GM23338 (cell line): ENCODE measurements at regions not wholly inside any gene's neighbourhood (a gene's known extent, or its start where the extent isn't known, plus 50 kb on each side); places are given as distances from the start of the nearest gene placed in this dataset.

Source experiments
- ATAC-seq: fragments of 200-7000 bp; cut with Tn5 transposase; 3 replicates; pipeline ENCODE4 v1.9.1; 2020
- DNase-seq: peaks from one replicate; pipeline ENCODE4 v3.0.0-alpha.2; 2015; ENCODE audit warnings: low spot score
- H2AFZ ChIP-seq: fragments of 200-600 bp; sonication (generic); 2 replicates; pipeline ENCODE4 v1.8.0; 2016; ENCODE audit warnings: antibody characterized with exemption, mild to moderate bottlenecking, moderate library complexity
- H3F3A ChIP-seq: fragments of 200-600 bp; sonication (generic); replicated peaks from 2 replicates; pipeline ENCODE4 v1.8.0; 2017; ENCODE audit warnings: antibody characterized with exemption, mixed run types, low read depth
- H3K27ac ChIP-seq: fragments of 200-600 bp; sonication (generic); 2 replicates; pipeline ENCODE4 v1.6.1; 2016; ENCODE audit warnings: low read depth
- H3K27me3 ChIP-seq: fragments of 200-600 bp; sonication (generic); 2 replicates; pipeline ENCODE4 v1.8.0; 2016; ENCODE audit warnings: mild to moderate bottlenecking, mixed run types, moderate library complexity; ENCODE audit not compliant: insufficient read depth
- H3K36me3 ChIP-seq: fragments of 200-600 bp; sonication (generic); 2 replicates; pipeline ENCODE4 v1.8.0; 2016; ENCODE audit warnings: mild to moderate bottlenecking; ENCODE audit not compliant: insufficient read depth
- H3K4me1 ChIP-seq: fragments of 200-600 bp; sonication (generic); 2 replicates; pipeline ENCODE4 v1.8.0; 2016; ENCODE audit warnings: mild to moderate bottlenecking, moderate library complexity; ENCODE audit not compliant: insufficient read depth
- H3K4me2 ChIP-seq: fragments of 200-600 bp; sonication (generic); 2 replicates; pipeline ENCODE4 v1.7.1; 2017; ENCODE audit warnings: mixed run types
- H3K4me3 ChIP-seq: fragments of 200-600 bp; sonication (generic); 2 replicates; pipeline ENCODE4 v1.6.1; 2016; ENCODE audit warnings: mixed run types
- H3K79me2 ChIP-seq: fragments of 200-600 bp; sonication (generic); replicated peaks from 2 replicates; pipeline ENCODE4 v1.8.0; 2017; ENCODE audit warnings: mild to moderate bottlenecking; ENCODE audit not compliant: insufficient read depth
- H3K9me2 ChIP-seq: fragments of 200-600 bp; sonication (generic); 2 replicates; pipeline ENCODE4 v1.8.0; 2017; ENCODE audit not compliant: insufficient read depth
- H4K20me1 ChIP-seq: fragments of 200-600 bp; sonication (generic); replicated peaks from 2 replicates; pipeline ENCODE4 v1.8.0; 2017; ENCODE audit warnings: mild to moderate bottlenecking; ENCODE audit not compliant: insufficient read depth
- H3K27ac Mint-ChIP-seq: 2 replicates; pipeline ENCODE4 v1.8.0; 2020; ENCODE audit warnings: inconsistent platforms, mild to moderate bottlenecking, moderate library complexity, mixed read lengths
- H3K27me3 Mint-ChIP-seq: 3 replicates; pipeline ENCODE4 v1.8.0; 2022; ENCODE audit warnings: low read depth, mild to moderate bottlenecking, moderate library complexity, mixed read lengths, inconsistent platforms; ENCODE audit not compliant: insufficient read depth, poor library complexity
- H3K36me3 Mint-ChIP-seq: 3 replicates; pipeline ENCODE4 v1.8.0; 2021; ENCODE audit warnings: low read depth, mild to moderate bottlenecking, inconsistent platforms, moderate library complexity, mixed read lengths
- H3K4me1 Mint-ChIP-seq: 3 replicates; pipeline ENCODE4 v1.8.0; 2020; ENCODE audit warnings: mild to moderate bottlenecking, inconsistent platforms, mixed read lengths
- H3K4me3 Mint-ChIP-seq: 3 replicates; pipeline ENCODE4 v1.8.0; 2021; ENCODE audit warnings: moderate library complexity, mild to moderate bottlenecking, inconsistent platforms, mixed read lengths
- H3K9me3 Mint-ChIP-seq: 3 replicates; pipeline ENCODE4 v1.8.0; 2020; ENCODE audit warnings: moderate library complexity, mild to moderate bottlenecking, inconsistent platforms, mixed read lengths
- JUNB ChIP-seq: IDR thresholded peaks from one replicate; pipeline ENCODE4 v1.6.1; 2016; ENCODE audit warnings: antibody characterized with exemption; ENCODE audit not compliant: unreplicated experiment
- NANOG ChIP-seq: IDR thresholded peaks from 2 replicates; pipeline ENCODE4 v1.6.1; 2016; ENCODE audit warnings: antibody characterized with exemption, borderline replicate concordance
- STAT1 ChIP-seq: IDR thresholded peaks from one replicate; pipeline ENCODE4 v1.6.1; 2016; ENCODE audit warnings: antibody characterized with exemption; ENCODE audit not compliant: unreplicated experiment
- ZNF462 ChIP-seq: fragments of 250-450 bp; sonication (Bioruptor Pico); IDR thresholded peaks from 2 replicates; pipeline ENCODE4 v1.5.0; 2020; ENCODE audit warnings: mild to moderate bottlenecking, moderate library complexity

DNA sequence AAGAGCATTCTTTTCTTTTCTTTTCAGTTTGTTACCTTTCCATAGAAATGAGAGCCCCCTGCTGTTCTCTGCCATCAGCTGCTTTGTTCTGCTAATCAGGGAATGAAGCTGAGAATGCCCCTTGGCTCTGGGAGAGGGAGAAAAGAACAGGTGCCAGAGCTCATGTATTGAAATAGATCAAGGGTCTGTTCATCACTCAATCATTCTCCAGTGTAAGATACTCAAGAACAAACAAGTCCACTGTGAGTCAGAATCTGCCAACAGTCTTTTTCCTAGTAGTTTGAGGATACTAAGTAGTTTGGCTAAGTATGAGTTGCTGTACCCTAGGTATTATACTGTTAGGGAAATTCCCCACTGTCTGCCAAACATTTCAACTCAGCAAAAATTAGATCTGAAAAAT, 144.3 kb downstream of the RTL3 start:
- peak; percentile 57; the same call in 1 of the 2 replicates for TF ChIP-seq ZNF462
- TF ChIP-seq JUNB: no peak
- TF ChIP-seq NANOG: peak; percentile 91
- Histone ChIP-seq H3K36me3 (no peaks in the 10 kb centered on the region), H3K4me3 (no peak overlapping the region), H4K20me1 (no peaks in the 10 kb centered on the region), H3K9me2 (peaks cover 10% of the 10 kb centered on the region), H3K27ac (peak overlapping the region; percentile 92), H3K4me1 (peaks cover 10% of the 10 kb centered on the region), H3K27me3 (no peaks in the 10 kb centered on the region), H3F3A (no peaks in the 10 kb centered on the region), H3K4me2 (no peak overlapping the region), H2AFZ (no peak overlapping the region), H3K79me2 (no peaks in the 10 kb centered on the region)
- peaks cover 21% of the 10 kb centered on the region for H3K4me1 Mint-ChIP-seq
- peak overlapping the region; percentile 97 for H3K27ac Mint-ChIP-seq
- H3K36me3 Mint-ChIP-seq: peaks cover 25% of the 10 kb centered on the region
- H3K4me3 Mint-ChIP-seq: no peak overlapping the region
- peak; percentile 98 for ATAC-seq
- peaks cover 23% of the 10 kb centered on the region for H3K9me3 Mint-ChIP-seq
- H3K27me3 Mint-ChIP-seq: no peaks in the 10 kb centered on the region
- peak; percentile 90 for DNase-seq

GRCh38 chrX:78513971-78514738, 145.0 kb downstream of the RTL3 start:
- Mint-ChIP-seq H3K27me3 (no peaks in the 10 kb centered on the region), H3K27ac (peak overlapping the region; percentile 97), H3K4me3 (no peak overlapping the region), H3K9me3 (peaks cover 23% of the 10 kb centered on the region), H3K4me1 (peaks cover 26% of the 10 kb centered on the region), H3K36me3 (peaks cover 25% of the 10 kb centered on the region)
- Histone ChIP-seq H3K4me3 (no peak overlapping the region), H4K20me1 (no peaks in the 10 kb centered on the region), H3K4me2 (peak overlapping the region; percentile 20; the same call in 1 of the 2 replicates), H3F3A (no peaks in the 10 kb centered on the region), H3K27ac (peak overlapping the region; percentile 97), H3K36me3 (no peaks in the 10 kb centered on the region), H3K4me1 (peaks cover 13% of the 10 kb centered on the region), H3K79me2 (no peaks in the 10 kb centered on the region), H3K27me3 (no peaks in the 10 kb centered on the region), H3K9me2 (peaks cover 10% of the 10 kb centered on the region), H2AFZ (no peak overlapping the region)
- DNase-seq: peak; percentile 34
- peak; percentile 84 for ATAC-seq
- no peak for TF ChIP-seq STAT1
